ENCODE measurements at regions not wholly inside any gene's neighbourhood (a gene's known extent, or its start where the extent isn't known, plus 50 kb on each side); places are given as distances from the start of the nearest gene placed in this dataset.

DNA sequence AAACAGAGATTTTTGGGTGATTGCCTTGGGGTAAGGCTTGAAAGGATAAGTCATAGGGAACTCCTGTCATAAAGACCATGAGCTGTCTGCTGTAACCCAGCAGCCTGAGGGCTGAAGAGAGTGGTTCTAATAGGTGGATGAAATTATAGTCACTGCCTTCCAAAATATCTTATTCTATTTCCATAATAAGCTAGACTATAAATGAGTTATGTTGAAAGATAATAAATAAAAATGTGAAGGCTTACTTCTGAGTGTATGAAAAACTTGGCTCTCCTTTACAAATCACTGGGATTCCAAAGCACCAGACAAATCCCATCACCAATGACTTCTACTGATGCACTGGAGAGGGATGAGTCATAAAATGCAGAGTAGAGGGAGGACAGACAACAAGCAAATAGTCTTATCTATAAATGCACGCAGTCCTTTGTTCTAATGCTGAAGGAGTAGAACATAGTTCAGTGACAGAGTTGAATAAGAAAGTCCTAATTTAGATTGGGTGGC lies 775.0 kb upstream of the LRRC4C start:
- no peaks in the 10 kb centered on the region for H3K4me1 ChIP-seq (ENCODE audit: control insufficient read depth in 2 of 2, insufficient read depth in 2 of 2, low read length in 2 of 2)
- WGBS: 90% methylated on average over 1 of the region's 1 CpG
- H3K27me3 ChIP-seq (ENCODE audit: control insufficient read depth in 2 of 2, insufficient read depth in 1 of 2, low read length in 1 of 2): no peaks in the 10 kb centered on the region
- no peak for DNase-seq (ENCODE audit: low read depth in 6 of 9, low spot score in 9 of 9)
- H3K4me3 ChIP-seq (ENCODE audit: low read length in 2 of 2): no peak overlapping the region
- no peaks in the 10 kb centered on the region for H3K9me3 ChIP-seq (ENCODE audit: control insufficient read depth in 2 of 2, insufficient read depth in 1 of 2, low read length in 1 of 2)
- H3K36me3 ChIP-seq (ENCODE audit: control insufficient read depth in 2 of 2, insufficient read depth in 2 of 2, low read length in 1 of 2): no peaks in the 10 kb centered on the region
- no peak overlapping the region for H3K27ac ChIP-seq (ENCODE audit: low read depth in 1 of 2, low read length in 1 of 2)

DNA sequence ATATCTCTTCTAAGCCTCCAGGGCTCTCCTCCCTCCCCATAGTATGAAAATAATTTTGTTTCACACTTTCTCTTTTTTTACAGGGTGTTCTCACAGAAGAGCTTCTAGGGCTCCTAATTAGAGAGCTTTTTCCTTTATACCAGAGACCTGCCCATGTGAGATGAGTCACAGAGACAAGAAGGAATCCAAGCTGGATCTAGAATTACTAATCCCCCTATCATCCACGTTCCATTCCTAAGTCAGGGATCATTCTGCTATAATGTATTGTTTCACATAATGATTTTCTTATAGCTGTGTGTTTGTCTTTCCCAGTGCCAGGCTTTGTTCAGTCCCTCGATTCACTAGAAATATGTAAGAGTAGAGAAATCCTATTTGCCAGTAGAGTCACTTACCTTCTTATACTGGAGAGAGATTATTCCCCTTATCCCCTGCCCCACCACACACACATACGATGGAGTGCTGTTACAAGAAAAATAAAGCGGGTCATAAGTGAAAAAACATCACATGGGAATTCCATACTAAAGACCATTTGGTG lies 778.3 kb upstream of the LRRC4C start:
- no peak overlapping the region for H3K4me3 ChIP-seq (ENCODE audit: low read length in 2 of 2)
- no peaks in the 10 kb centered on the region for H3K36me3 ChIP-seq (ENCODE audit: control insufficient read depth in 2 of 2, insufficient read depth in 2 of 2, low read length in 1 of 2)
- H3K4me1 ChIP-seq (ENCODE audit: control insufficient read depth in 2 of 2, insufficient read depth in 2 of 2, low read length in 2 of 2): no peaks in the 10 kb centered on the region
- WGBS: 90% methylated on average over 4 of the region's 4 CpGs
- H3K9me3 ChIP-seq (ENCODE audit: control insufficient read depth in 2 of 2, insufficient read depth in 1 of 2, low read length in 1 of 2): no peaks in the 10 kb centered on the region
- no peak for DNase-seq (ENCODE audit: low read depth in 6 of 9, low spot score in 9 of 9)
- no peak overlapping the region for H3K27ac ChIP-seq (ENCODE audit: low read depth in 1 of 2, low read length in 1 of 2)
- H3K27me3 ChIP-seq (ENCODE audit: control insufficient read depth in 2 of 2, insufficient read depth in 1 of 2, low read length in 1 of 2): no peaks in the 10 kb centered on the region

DNA sequence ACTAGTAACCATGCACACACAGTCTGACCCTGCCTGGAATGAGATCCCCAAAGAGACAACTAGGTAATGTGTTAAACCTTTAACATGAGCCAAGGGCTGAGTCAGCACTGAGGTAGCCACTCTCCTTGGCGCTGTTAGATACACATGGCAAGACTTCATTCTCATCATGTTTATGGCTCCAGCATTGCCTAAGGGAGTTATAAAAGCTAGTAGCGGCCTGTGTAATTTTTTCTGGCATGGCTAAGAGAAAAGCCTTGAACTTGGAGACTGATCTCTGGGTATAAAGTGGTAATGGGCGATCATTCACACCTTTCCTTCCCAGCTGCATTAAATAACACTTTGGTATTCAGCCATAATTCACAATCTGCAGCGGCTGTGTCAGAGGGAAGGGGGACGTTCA lies 779.7 kb upstream of the LRRC4C start:
- WGBS: 91% methylated on average over 5 of the region's 5 CpGs
- no peak for DNase-seq (ENCODE audit: low read depth in 6 of 9, low spot score in 9 of 9)
- no peak overlapping the region for H3K4me3 ChIP-seq (ENCODE audit: low read length in 2 of 2)
- H3K27ac ChIP-seq (ENCODE audit: low read depth in 1 of 2, low read length in 1 of 2): no peak overlapping the region
- H3K36me3 ChIP-seq (ENCODE audit: control insufficient read depth in 2 of 2, insufficient read depth in 2 of 2, low read length in 1 of 2): no peaks in the 10 kb centered on the region
- H3K4me1 ChIP-seq (ENCODE audit: control insufficient read depth in 2 of 2, insufficient read depth in 2 of 2, low read length in 2 of 2): no peaks in the 10 kb centered on the region
- no peaks in the 10 kb centered on the region for H3K9me3 ChIP-seq (ENCODE audit: control insufficient read depth in 2 of 2, insufficient read depth in 1 of 2, low read length in 1 of 2)
- no peaks in the 10 kb centered on the region for H3K27me3 ChIP-seq (ENCODE audit: control insufficient read depth in 2 of 2, insufficient read depth in 1 of 2, low read length in 1 of 2)

DNA sequence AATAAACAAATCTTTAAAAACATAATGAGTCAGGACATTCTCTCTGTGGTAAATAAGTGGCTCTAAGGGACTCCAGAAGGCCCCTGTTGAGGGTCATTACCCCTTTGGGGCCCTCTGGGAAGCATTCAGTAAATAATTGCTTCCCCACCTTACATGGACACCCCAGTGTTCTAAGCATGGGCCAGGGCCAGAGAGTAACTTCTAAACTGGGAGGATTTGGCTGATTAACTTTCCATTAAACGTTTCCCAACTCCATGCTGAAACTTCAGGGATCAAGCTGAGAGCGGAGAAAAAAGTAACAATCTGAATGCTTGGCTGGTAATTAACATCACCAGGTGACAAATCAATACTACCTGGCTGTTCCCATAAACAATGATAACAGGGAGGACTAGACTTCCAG lies 783.9 kb upstream of the LRRC4C start:
- Histone ChIP-seq H3K9me3 (ENCODE audit: control insufficient read depth in 2 of 2, insufficient read depth in 1 of 2, low read length in 1 of 2) (peaks cover 0 to 2% of the 10 kb centered on the region in 2 donors), H3K36me3 (ENCODE audit: control insufficient read depth in 2 of 2, insufficient read depth in 2 of 2, low read length in 1 of 2) (no peaks in the 10 kb centered on the region), H3K27me3 (ENCODE audit: control insufficient read depth in 2 of 2, insufficient read depth in 1 of 2, low read length in 1 of 2) (no peaks in the 10 kb centered on the region), H3K4me1 (ENCODE audit: control insufficient read depth in 2 of 2, insufficient read depth in 2 of 2, low read length in 2 of 2) (no peaks in the 10 kb centered on the region), H3K4me3 (ENCODE audit: low read length in 2 of 2) (no peak overlapping the region), H3K27ac (ENCODE audit: low read depth in 1 of 2, low read length in 1 of 2) (no peak overlapping the region)
- DNase-seq (ENCODE audit: low read depth in 6 of 9, low spot score in 9 of 9): no peak
- WGBS: 82% methylated on average over 2 of the region's 2 CpGs

DNA sequence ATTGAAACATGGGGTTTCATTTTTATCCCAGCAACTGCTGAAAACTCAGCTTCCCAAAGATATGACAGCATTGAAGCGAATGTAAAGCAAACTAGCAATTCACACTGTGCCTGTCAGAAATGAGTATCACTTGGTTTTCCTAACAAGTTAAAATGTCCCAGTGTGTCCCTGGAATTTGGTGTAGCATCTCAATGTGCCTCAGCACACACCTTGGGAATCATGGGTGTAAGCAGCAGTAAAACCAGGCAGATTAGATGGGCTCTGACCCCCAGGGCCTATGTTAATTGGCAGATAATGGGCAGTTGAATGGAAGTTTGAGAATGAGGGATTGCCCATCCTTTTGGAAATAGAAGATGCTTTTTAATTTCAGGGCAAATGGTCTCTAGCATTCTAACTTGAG lies 784.9 kb upstream of the LRRC4C start:
- H3K4me1 ChIP-seq (ENCODE audit: control insufficient read depth in 2 of 2, insufficient read depth in 2 of 2, low read length in 2 of 2): no peaks in the 10 kb centered on the region
- 87% methylated on average over 1 of the region's 1 CpG for WGBS
- DNase-seq (ENCODE audit: low read depth in 6 of 9, low spot score in 9 of 9): no peak
- no peaks in the 10 kb centered on the region for H3K27me3 ChIP-seq (ENCODE audit: control insufficient read depth in 2 of 2, insufficient read depth in 1 of 2, low read length in 1 of 2)
- no peaks in the 10 kb centered on the region for H3K36me3 ChIP-seq (ENCODE audit: control insufficient read depth in 2 of 2, insufficient read depth in 2 of 2, low read length in 1 of 2)
- H3K4me3 ChIP-seq (ENCODE audit: low read length in 2 of 2): no peak overlapping the region
- peaks cover 0 to 2% of the 10 kb centered on the region in 2 donors for H3K9me3 ChIP-seq (ENCODE audit: control insufficient read depth in 2 of 2, insufficient read depth in 1 of 2, low read length in 1 of 2)
- no peak overlapping the region for H3K27ac ChIP-seq (ENCODE audit: low read depth in 1 of 2, low read length in 1 of 2)

DNA sequence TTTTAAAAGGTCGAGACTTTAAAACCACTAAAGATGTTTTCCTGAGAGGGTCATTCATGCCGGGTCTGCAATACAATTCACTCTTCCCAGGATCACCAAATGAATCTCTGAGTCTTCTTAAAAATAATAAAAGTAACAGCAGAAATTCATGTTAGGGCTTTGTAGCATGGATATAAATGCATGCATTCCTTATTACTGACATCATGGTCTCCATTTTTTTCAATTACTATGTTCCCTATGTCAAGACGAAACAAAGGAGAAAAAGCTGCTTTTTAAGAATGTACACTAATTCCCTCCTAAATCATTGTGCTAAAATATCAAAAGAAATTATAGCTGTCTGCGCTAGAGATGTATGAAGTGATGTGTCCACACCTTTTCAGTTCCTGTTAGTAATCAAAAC lies 789.9 kb upstream of the LRRC4C start:
- H3K9me3 ChIP-seq (ENCODE audit: control insufficient read depth in 2 of 2, insufficient read depth in 1 of 2, low read length in 1 of 2): peaks cover 0 to 6% of the 10 kb centered on the region in 2 donors
- WGBS: 88% methylated on average over 4 of the region's 4 CpGs
- no peaks in the 10 kb centered on the region for H3K27me3 ChIP-seq (ENCODE audit: control insufficient read depth in 2 of 2, insufficient read depth in 1 of 2, low read length in 1 of 2)
- DNase-seq (ENCODE audit: low read depth in 6 of 9, low spot score in 9 of 9): no peak
- no peaks in the 10 kb centered on the region for H3K4me1 ChIP-seq (ENCODE audit: control insufficient read depth in 2 of 2, insufficient read depth in 2 of 2, low read length in 2 of 2)
- no peak overlapping the region for H3K27ac ChIP-seq (ENCODE audit: low read depth in 1 of 2, low read length in 1 of 2)
- H3K36me3 ChIP-seq (ENCODE audit: control insufficient read depth in 2 of 2, insufficient read depth in 2 of 2, low read length in 1 of 2): no peaks in the 10 kb centered on the region
- H3K4me3 ChIP-seq (ENCODE audit: low read length in 2 of 2): no peak overlapping the region

DNA sequence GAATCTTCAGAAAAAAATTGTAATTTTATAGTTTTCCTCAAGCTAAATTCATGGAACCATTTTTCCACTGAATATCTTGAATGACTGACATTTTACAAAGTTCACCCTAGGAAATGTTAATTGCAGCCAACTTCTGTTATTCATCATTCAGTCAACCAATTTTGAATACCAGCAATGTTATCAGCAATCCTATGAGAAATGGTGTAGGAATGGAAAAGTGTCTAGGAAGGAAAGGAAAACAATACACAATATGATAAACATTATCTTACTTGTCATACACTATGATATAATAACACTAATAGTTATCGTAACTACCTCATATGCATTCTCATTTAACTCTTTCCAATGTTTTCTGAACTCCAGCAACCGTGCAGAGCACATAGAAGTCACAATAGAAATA lies 790.5 kb upstream of the LRRC4C start:
- Histone ChIP-seq H3K36me3 (ENCODE audit: control insufficient read depth in 2 of 2, insufficient read depth in 2 of 2, low read length in 1 of 2) (no peaks in the 10 kb centered on the region), H3K9me3 (ENCODE audit: control insufficient read depth in 2 of 2, insufficient read depth in 1 of 2, low read length in 1 of 2) (peaks cover 0 to 6% of the 10 kb centered on the region in 2 donors), H3K27ac (ENCODE audit: low read depth in 1 of 2, low read length in 1 of 2) (no peak overlapping the region), H3K4me3 (ENCODE audit: low read length in 2 of 2) (no peak overlapping the region), H3K27me3 (ENCODE audit: control insufficient read depth in 2 of 2, insufficient read depth in 1 of 2, low read length in 1 of 2) (no peaks in the 10 kb centered on the region), H3K4me1 (ENCODE audit: control insufficient read depth in 2 of 2, insufficient read depth in 2 of 2, low read length in 2 of 2) (no peaks in the 10 kb centered on the region)
- no peak for DNase-seq (ENCODE audit: low read depth in 6 of 9, low spot score in 9 of 9)
- 90% methylated on average over 2 of the region's 2 CpGs for WGBS

DNA sequence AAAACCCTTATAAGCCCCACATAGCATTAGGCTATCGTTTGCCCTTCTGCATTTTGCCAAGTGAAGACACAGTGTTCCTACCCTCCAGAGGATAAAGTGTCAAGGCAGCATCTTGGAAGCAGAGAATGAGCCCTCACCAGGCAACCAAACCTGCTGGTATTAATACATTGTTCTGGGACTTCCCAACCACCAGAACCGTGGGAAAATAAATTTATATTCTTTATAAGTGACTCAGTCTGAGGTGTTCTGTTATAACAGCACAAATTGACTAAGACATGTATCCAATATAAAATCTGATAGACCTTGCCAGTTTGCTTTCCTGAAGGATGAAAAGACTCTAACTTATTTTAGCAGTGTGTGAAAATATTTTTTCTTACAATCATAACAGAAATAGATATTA lies 792.5 kb upstream of the LRRC4C start:
- H3K27ac ChIP-seq (ENCODE audit: low read depth in 1 of 2, low read length in 1 of 2): no peak overlapping the region
- WGBS: 90% methylated on average over 2 of the region's 2 CpGs
- H3K4me3 ChIP-seq (ENCODE audit: low read length in 2 of 2): no peak overlapping the region
- H3K4me1 ChIP-seq (ENCODE audit: control insufficient read depth in 2 of 2, insufficient read depth in 2 of 2, low read length in 2 of 2): no peaks in the 10 kb centered on the region
- H3K27me3 ChIP-seq (ENCODE audit: control insufficient read depth in 2 of 2, insufficient read depth in 1 of 2, low read length in 1 of 2): no peaks in the 10 kb centered on the region
- no peaks in the 10 kb centered on the region for H3K36me3 ChIP-seq (ENCODE audit: control insufficient read depth in 2 of 2, insufficient read depth in 2 of 2, low read length in 1 of 2)
- no peak for DNase-seq (ENCODE audit: low read depth in 6 of 9, low spot score in 9 of 9)
- peaks cover 0 to 6% of the 10 kb centered on the region in 2 donors for H3K9me3 ChIP-seq (ENCODE audit: control insufficient read depth in 2 of 2, insufficient read depth in 1 of 2, low read length in 1 of 2)

DNA sequence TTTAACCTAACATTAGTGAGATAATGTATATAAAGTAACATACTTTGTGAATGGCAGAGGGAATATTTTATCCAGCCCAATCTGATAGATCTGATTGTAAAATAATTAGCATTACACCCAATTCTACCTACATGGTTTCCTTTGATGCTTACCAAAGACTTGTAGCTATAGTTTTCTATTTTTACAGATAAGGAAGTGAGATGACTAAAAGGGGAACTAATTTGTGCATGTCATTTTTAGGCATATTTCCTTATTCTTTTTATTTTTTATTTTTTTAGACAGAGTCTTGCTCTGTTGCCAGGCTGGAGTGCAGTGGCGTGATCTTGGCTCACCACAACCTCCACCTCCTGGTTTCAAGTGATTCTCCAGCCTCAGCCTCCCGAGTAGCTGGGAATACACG lies 793.7 kb upstream of the LRRC4C start:
- no peak overlapping the region for H3K27ac ChIP-seq (ENCODE audit: low read depth in 1 of 2, low read length in 1 of 2)
- 20% methylated on average over 3 of the region's 3 CpGs for WGBS
- H3K4me1 ChIP-seq (ENCODE audit: control insufficient read depth in 2 of 2, insufficient read depth in 2 of 2, low read length in 2 of 2): no peaks in the 10 kb centered on the region

DNA sequence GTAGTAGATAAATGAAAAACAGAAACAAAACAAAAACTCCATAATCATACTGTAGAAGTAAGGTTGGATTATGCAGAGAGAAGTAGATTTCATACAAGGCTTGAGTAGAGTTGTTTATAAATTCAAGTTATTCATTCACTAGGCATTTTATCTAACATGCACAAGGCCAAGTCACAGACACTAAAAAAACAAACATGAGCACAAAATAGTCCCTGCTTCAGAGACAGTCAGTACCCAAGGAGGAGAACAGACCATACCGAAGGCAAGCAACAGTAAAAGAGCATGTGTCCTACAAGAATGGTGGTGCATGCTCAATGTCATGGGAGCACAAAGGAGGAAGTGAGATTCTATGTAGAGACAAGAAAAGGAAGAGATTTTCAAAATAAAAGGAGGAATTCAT lies 796.5 kb upstream of the LRRC4C start:
- no peak for DNase-seq (ENCODE audit: low read depth in 6 of 9, low spot score in 9 of 9)
- Histone ChIP-seq H3K4me1 (ENCODE audit: control insufficient read depth in 2 of 2, insufficient read depth in 2 of 2, low read length in 2 of 2) (no peaks in the 10 kb centered on the region), H3K36me3 (ENCODE audit: control insufficient read depth in 2 of 2, insufficient read depth in 2 of 2, low read length in 1 of 2) (no peaks in the 10 kb centered on the region), H3K4me3 (ENCODE audit: low read length in 2 of 2) (no peak overlapping the region), H3K27ac (ENCODE audit: low read depth in 1 of 2, low read length in 1 of 2) (no peak overlapping the region), H3K9me3 (ENCODE audit: control insufficient read depth in 2 of 2, insufficient read depth in 1 of 2, low read length in 1 of 2) (peaks cover 0 to 4% of the 10 kb centered on the region in 2 donors), H3K27me3 (ENCODE audit: control insufficient read depth in 2 of 2, insufficient read depth in 1 of 2, low read length in 1 of 2) (no peaks in the 10 kb centered on the region)
- 97% methylated on average over 1 of the region's 1 CpG for WGBS

More for the DNA sequence above, 793.7 kb upstream of the LRRC4C start:
- peaks cover 0 to 4% of the 10 kb centered on the region in 2 donors for H3K9me3 ChIP-seq (ENCODE audit: control insufficient read depth in 2 of 2, insufficient read depth in 1 of 2, low read length in 1 of 2)
- DNase-seq (ENCODE audit: low read depth in 6 of 9, low spot score in 9 of 9): no peak
- H3K27me3 ChIP-seq (ENCODE audit: control insufficient read depth in 2 of 2, insufficient read depth in 1 of 2, low read length in 1 of 2): no peaks in the 10 kb centered on the region
- H3K4me3 ChIP-seq (ENCODE audit: low read length in 2 of 2): no peak overlapping the region
- no peaks in the 10 kb centered on the region for H3K36me3 ChIP-seq (ENCODE audit: control insufficient read depth in 2 of 2, insufficient read depth in 2 of 2, low read length in 1 of 2)
